RPMI7951 (cell line): ENCODE measurements at regions not wholly inside any gene's neighbourhood (a gene's known extent, or its start where the extent isn't known, plus 50 kb on each side); places are given as distances from the start of the nearest gene placed in this dataset.

Experiments used
- DNase-seq: peaks from one replicate; pipeline ENCODE4 v3.0.0-alpha.2; 2012; ENCODE audit warnings: low read depth

DNA sequence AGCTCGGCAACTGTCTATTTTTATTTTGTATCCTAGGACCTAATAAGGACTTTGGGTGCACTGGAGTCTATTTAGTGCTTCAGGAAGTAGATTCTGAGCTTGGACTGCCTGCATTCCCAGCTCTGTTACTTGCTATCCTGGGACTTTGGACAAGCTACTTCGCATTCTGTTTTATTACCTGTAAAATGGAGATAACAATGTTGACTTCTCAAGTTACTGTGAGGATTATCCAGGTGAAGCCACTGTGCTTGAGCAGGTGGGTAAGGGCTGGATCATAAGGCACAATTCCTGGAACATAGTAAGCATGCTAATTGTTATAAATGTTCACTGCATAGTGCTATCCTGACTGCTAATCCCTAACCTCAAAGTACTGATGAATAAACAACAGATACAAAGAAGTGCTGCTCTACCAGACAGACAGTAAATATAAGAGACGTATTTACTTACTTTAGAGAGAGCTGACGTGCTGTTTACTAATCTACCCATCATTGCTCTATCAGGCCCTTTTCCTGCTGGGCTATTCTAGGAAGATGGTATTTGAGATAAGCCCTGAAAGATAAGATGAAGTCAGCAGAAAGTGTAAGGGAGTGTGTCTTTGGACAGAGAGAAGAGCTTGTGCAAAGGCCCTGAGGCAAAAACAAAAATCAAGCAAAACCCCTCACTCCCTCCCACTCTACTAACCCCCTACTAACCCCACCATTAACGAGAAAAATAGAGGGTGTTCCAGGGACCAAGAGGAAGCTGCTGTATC is 50.8 kb upstream of the FLT1 start:
- no peak for DNase-seq
